ENCODE measurements at regions not wholly inside any gene's neighbourhood (a gene's known extent, or its start where the extent isn't known, plus 50 kb on each side); places are given as distances from the start of the nearest gene placed in this dataset.
"Not testable (repeated sequence)": the region's sequence is repeated elsewhere in the genome, so short reads cannot be mapped to it uniquely, and the experiment has no call there.

GRCh38 chr12:126400831-126401230, 1335.6 kb downstream of the AACS start:
- DNase-seq, result no peak

- DNase-seq, result no peak
These were observed 1339.2 kb downstream of the AACS start for GRCh38 chr12:126404293-126404881.

- DNase-seq, result no peak
These were observed 1353.2 kb downstream of the AACS start for GRCh38 chr12:126418400-126418799.

DNA sequence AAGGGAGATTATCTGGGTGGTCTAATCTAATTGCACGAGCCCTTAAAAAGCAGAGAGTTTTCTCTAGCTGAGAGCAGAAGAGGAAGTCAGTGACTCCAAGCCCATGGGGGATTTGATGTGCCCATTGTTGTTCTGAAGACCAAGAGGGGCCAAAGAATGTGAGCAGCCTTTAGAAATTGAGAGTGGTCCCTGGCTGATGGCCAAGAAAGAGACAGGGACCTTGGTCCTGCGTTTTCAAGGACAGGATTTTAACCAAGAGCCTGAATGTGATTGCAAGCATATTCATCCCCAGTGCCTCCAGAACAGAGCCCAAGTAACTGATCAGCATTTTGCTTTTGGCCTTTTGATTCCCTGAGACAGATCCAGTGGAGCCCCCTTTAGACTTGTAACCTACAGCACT, 1353.9 kb downstream of the AACS start:
- DNase-seq, result no peak

GRCh38 chr12:126424696-126425095, 1359.5 kb downstream of the AACS start:
- DNase-seq, result no peak

DNA sequence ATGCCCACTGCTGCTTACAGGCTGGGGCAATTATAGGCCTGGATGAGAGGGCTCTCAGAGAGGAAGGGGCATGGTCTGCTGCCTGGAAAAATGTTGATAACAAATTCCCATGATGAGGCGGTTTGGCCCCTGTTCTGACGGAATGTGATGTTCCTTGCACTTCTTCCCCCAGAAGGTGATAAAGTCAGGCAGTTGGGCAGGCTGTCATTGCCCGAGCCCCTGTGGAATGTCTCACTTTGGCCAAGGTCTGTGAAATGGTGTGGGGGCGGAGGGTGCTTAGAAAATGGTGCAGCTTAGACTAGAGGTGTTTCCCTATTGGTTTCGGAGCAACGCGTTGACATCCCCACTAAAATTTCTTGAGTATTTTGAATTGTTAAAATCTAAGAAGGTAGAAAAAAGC, 1360.0 kb downstream of the AACS start:
- DNase-seq, result no peak

GRCh38 chr12:126428769-126429168, 1363.5 kb downstream of the AACS start:
- DNase-seq, result no peak

DNA sequence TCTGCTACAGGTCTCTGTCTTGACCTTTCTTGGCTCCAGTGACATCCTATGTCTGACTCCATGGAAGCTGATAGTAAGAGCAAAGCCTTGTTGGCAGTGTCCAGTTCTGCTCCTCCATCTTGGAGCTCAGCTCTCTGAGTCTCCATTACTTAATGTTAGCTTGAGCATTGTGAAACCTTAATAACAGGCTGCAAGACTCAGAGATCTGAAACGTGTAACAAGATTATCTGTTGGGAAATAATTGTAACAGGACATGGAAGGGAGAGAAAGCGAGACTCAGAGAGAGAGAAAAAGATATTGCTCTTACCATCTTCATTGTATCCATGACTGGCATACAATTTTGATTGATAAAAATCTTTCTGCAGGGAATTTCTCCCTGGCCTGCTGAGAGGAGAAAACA, 1365.7 kb downstream of the AACS start:
- DNase-seq, result no peak

GRCh38 chr12:126431767-126432166, 1366.5 kb downstream of the AACS start:
- DNase-seq, result no peak

- DNase-seq, result no peak
These were observed 1367.5 kb downstream of the AACS start for GRCh38 chr12:126432780-126433179.

- no peak for DNase-seq
These were observed 1369.3 kb downstream of the AACS start for GRCh38 chr12:126434412-126434985.

- DNase-seq, result no peak
These were observed 1370.8 kb downstream of the AACS start for GRCh38 chr12:126436041-126436440.

- no peak for DNase-seq
These were observed 1372.7 kb downstream of the AACS start for GRCh38 chr12:126437934-126438333.

GRCh38 chr12:126443977-126444376, 1378.7 kb downstream of the AACS start:
- no peak for DNase-seq

- no peak for DNase-seq
These were observed 1382.1 kb downstream of the AACS start for GRCh38 chr12:126447346-126447745.

DNA sequence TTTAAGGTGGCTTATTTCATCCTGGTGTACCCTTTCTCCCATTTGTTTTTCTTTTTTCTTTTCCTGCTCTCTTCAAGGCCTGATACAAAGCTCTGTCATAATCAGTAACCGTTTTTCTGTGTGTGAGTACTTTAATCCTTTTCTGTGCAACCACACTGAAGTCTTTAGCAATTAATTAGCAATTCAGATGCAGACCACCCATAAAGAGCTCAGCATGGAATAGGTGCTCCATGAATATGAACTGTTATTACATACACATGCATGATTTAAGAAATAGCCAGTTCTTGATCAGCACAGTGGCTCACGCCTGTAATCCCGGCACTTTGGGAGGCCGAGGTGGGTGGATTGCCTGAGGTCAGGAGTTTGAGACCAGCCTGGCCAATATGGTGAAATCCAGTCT, 1386.6 kb downstream of the AACS start:
- DNase-seq, result no peak

DNA sequence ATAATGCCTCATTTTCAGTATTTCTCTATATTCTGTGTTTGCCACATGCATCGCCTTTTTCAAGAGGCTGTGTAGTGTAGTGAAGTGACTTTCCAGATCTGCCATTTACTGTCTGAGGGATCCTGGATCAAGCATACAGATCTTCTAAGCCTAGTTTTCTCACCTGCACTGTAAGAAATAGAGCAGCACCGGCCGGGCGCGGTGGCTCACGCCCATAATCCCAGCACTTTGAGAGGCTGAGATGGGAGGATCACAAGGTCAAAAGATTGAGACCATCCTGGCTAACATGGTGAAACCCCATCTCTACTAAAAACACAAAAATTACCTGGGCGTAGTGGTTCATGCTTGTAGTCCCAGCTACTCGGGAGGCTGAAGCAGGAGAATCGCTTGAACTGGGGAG, 1387.5 kb downstream of the AACS start:
- DNase-seq, result not testable (repeated sequence)

DNA sequence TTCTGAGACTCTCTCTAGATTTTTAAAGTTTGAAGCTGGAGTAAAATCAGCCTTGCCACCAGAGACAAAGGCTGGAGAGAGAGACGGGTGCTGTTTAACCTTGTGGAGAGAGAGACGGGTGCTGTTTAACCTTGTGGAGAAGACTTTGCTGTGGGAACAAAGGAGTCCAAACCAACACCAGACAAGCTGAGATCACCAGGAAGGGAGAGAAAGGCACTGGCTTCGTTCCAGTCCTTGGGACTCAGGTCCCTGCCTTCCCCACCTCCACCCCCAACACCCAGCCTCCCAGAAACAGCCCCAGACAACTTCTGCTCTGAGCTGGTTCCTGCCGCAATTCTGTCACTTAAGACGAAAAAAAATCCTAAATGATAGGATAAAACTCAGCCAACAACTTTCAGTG, 1389.3 kb downstream of the AACS start:
- no peak for DNase-seq

DNA sequence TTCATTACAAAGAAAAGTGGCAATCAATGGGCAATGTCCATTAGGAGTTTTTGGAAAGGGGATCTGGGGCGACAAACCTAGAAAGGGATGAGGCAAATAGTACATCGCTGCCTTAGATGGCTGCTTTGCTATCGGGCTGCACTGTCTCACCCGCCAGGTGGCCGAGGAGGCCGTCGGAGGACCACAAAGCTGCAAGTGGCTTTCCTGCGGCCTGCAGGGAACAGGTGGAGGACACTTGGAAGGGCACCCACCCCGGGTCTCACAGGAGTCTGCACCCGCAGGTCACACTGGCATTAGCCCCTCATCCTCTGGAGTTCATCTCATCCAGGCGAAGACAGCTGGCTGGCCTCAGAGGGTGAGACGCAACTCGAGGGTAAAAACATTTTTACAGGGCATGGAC, 1392.5 kb downstream of the AACS start:
- no peak for DNase-seq

GRCh38 chr12:126464153-126464552, 1398.9 kb downstream of the AACS start:
- DNase-seq, result no peak

DNA sequence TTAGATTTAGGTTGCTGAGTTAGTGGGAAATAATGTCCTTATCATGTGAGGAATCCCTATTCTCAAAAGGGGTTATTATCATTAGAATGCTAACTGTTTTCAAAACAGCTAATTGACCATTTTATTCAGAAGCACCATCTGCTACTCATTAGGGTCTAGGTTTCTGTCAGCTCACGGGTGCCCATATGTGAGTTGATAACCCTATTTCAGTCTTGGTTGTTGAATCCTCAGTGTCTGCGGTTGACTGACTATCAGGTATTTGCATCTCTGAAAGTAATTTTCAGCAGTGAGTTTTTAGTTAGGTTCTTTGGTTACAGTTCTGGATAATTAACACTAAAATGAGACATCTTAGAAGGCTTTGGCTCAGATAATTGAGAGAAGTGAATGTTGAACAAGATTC, 1404.0 kb downstream of the AACS start:
- no peak for DNase-seq

DNA sequence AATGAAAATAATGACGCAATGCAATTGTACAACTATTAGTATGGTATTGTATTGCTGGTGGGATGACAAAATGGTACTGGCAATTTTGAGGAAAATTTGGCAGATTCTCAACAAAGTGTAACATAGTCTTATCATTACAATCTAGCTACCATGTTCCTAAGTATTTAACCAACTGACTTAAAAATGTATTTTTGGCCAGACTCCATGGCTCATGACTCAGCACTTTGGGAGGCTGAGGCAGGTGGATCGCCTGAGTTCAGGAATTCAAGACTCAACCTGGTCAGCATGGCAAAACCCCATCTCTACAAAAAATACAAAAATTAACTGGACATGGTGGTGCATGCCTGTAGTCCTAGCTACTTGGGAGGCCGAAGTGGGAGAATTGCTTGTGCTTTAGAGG, 1409.5 kb downstream of the AACS start:
- DNase-seq, result no peak

GRCh38 chr12:126480451-126480850, 1415.2 kb downstream of the AACS start:
- DNase-seq, result no peak

DNA sequence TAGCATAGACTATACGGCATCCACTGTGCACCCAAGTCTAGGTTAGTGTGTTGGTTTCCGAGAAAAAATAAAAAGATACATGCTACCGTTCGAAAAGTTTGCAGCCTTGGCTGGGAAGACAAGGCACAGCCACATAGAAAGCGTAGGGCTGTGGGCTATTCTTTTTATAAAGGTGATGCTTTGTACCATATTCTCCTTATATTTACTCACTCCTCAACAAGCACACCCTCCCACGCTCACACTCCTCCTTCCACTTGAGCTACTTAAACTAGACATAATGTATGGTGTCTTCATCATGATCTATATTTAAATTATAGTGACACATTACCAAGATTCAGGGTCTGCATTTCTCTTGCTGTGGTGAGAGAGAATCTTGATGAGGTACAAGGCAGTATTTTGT, 1416.5 kb downstream of the AACS start:
- DNase-seq, result no peak

- no peak for DNase-seq
These were observed 1417.1 kb downstream of the AACS start for GRCh38 chr12:126482238-126482889.
